A204.1 (cell line): ENCODE measurements at regions not wholly inside any gene's neighbourhood (a gene's known extent, or its start where the extent isn't known, plus 50 kb on each side); places are given as distances from the start of the nearest gene placed in this dataset.
"Not testable (repeated sequence)": the region's sequence is repeated elsewhere in the genome, so short reads cannot be mapped to it uniquely, and the experiment has no call there.

Source experiments
- FAIRE-seq: peaks from 2 replicates; lab custom pipeline; 2012; peaks lifted over from hg19 to GRCh38; lab: Jason Lieb, UNC

DNA sequence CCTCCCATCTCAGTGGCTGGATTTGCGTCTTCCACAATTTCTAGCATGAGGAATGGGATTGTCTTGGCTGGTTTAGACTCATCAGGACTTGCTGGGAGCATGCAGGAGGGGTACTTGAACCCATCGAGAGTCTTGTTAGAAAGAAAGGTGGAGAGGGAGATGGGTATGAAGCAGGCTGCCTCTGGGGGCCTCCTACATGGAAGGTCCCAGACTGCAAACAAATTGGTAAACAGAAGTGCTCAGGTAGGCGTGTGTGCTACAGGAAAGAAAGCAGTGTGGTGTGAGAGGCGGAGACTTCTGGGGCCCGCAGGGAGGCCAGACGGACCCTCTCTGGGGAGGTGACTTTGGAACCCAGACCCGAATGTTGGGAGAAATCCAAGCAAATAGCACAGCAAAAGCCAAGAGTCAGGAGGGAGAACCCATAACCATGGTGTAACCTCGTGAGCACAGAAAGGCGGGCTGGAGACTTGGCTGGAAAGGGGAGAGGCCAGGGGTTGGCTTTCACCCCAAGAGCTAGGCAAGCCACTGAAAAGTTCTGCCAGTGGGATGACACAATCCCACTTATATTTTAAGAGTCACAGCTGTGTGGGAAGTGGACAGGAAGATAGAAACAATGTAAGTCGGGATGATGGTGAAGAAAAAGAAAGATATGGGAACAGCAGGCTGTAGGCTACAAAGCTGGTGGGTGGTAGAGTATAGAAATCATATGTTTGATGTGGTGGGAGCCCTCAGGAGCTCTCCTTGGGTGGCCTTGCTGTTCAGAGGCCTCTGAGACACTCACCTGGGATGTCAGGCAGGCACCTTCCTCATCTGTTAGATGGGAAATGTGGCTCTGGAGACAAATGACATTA is 130.1 kb upstream of the PRR20G start:
- no peak for FAIRE-seq

DNA sequence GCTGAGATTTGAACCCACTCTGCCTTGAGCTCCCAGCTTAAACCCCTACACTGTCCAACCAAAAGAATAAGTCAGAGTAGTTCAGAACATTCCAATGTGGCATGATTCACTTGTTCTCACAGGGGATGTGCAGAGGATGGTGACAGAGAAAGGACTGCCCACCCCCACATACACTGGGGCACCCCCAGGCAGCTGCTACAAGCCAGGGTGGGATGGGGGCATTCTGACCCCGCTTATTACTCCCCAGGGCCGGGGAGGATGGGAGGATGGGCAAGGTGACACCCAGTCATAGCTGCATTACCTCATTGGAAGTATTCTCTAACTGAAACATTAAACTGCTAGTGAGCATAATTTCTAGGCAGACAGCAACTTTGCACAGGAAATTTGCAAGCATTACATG is 126.0 kb upstream of the PRR20G start:
- FAIRE-seq = no peak

GRCh38 chr3:127413318-127413673 is 125.5 kb upstream of the PRR20G start:
- FAIRE-seq = no peak

DNA sequence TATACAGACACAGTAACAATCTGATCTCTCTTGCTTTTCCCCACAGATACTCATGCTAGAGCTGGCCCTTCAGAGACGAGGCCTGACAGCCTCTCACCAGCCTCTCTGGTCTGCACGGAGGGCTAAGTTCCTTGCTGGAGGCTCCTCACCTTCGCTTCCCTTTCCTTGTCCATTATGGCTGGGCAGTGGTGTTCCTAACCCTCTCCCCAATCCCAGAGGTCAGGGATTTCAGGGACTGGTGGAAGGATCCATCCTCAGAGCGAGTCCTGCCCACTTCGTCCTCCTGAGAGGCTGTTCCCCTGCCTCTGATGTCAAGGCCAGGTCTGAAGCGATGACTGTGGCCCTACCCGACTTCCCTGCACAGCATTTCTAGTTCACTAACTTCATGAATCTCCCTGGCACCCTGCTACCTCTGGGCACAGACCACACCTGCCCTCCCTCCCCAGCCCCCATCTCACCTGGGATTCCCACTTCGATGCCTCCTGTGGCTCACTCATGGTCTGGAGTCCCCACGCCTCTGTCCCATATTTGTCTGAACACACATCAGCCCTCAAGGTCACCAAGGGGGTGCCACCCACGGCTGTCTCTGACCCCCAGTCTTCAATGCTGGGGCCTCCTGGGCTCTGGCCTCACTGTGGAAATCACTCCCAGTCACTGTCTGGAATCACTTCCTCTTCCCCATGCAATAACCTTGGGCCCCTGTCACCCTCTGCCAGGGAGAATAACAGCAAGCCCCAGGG is 124.9 kb upstream of the PRR20G start:
- FAIRE-seq = no peak

- not testable (repeated sequence) for FAIRE-seq
These were observed 124.0 kb upstream of the PRR20G start for GRCh38 chr3:127411875-127412274.

GRCh38 chr3:127411083-127411727 is 123.4 kb upstream of the PRR20G start:
- FAIRE-seq = no peak

- no peak for FAIRE-seq
These were observed 122.8 kb upstream of the PRR20G start for GRCh38 chr3:127410678-127411077.

- no peak for FAIRE-seq
These were observed 122.3 kb upstream of the PRR20G start for GRCh38 chr3:127410137-127410488.

DNA sequence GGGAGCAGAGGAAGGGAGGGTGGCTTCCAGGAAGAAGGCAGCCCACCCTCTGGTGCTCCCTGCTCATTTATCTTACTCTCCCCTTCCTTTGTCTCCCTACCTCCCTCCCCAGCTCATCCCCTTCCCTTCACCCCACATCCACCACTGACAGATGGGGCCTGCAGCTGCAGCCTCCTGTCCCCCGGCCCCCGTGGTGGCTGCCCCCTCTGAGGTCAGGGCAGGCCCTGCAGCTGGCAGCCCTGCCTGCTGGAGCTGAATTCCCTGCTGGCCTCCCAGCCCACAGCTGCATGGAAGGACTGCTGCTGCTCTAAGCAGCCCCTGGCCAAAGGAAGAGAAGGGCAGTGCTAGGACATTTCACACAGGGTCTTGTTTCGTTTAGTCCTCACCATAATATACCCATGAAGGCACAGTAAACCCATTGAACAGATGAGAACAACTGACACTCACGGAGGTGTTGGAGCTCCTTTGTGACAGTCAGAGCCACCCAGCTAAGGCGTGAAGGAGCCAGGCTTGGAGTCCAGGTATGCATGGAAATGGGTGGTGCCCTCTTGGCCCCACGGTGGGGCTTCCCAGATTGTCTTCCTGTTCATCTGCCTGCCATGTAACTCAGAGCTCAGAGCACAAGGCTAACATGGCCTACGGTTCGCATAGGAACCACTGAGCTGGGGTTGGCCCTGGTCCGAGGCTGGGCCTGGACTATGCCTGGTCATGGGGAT is 121.7 kb upstream of the PRR20G start:
- FAIRE-seq = no peak

DNA sequence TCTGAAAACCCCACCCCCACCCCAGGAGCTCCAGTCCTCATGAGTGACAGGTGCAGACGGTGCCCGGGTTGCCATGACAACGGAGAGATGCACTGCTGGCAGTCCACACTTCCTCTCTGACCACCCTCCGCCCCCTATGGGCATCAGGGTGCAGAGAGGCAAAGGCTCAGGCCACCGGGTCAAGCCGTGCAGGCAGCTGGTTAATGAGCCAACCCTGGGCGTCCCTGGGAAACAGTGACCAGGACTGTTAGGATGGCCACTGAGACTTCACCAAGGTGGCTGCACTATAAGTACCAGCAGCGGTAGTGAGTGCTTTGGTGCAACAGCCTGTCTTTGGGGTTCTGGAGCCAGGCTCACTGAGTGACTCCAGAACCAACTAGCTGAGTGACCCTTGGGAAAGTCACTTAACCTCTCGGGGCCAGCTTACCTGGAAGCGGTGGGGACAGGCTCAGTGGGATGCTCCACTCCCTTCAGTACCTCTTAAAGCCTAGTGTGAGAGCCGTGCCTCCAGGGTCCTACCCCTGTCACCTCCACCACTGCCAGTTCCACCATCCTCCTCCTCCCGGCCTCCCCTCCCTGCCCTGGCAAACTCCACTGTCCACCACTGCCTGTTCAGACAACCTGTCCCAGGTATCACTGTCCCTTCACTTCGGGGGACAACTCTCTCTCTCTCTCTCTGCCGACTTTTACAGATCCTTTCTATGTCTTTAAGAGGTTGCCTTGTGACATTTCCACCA is 121.0 kb upstream of the PRR20G start:
- no peak for FAIRE-seq

DNA sequence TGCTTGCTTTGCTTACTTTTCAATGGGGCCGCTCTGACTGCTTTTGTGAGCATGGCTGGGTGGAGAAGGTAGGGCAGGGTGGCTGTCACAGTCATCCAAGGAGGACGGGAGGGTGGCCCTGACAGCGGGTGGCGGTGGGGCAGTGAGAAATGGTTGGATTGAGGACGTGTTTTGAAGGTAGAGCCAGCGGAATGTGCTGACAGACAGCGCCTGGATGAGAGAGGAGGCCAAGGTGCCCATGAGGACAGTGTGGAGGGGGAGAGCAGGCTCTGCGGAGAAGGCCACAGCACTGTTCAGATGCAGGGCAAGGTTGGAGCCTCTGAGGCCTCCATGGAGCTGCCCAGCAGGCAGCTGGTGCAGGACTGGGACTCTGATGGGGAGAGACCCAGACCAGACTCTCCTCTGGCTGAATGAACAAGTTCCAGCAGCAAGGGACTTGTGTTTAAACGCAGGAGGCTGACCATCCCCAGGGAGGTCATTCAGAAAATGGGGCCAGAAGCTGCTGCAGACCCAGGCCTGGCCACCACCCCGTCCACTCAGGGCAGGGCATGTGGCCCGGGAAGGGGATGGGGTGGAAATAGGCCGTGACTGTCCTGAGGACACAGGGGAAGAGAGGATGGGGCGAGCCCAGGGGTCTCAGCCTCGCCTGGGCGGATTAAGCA is 120.3 kb upstream of the PRR20G start:
- FAIRE-seq = no peak

- no peak for FAIRE-seq
These were observed 119.4 kb upstream of the PRR20G start for GRCh38 chr3:127407026-127407939.

- no peak for FAIRE-seq
These were observed 118.6 kb upstream of the PRR20G start for GRCh38 chr3:127406309-127407025.

DNA sequence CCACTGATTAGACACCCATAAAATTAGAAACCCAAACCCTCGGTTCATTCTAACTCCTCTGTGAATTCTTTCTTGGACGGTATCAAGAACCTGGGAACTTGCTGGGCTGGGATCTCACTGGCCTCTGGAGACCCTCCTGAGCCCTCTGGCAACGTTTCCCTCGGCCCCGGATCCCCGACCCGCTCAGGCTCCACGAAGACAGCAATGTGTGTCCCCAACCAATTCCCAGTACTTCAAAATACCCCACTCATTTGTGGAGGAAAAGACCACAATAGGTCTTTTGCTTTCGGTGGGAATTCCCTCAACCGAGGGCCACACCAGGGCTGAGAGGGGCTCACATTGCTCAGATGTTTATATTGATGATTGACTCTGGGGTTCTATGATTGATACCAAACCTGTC is 117.9 kb upstream of the PRR20G start:
- no peak for FAIRE-seq

DNA sequence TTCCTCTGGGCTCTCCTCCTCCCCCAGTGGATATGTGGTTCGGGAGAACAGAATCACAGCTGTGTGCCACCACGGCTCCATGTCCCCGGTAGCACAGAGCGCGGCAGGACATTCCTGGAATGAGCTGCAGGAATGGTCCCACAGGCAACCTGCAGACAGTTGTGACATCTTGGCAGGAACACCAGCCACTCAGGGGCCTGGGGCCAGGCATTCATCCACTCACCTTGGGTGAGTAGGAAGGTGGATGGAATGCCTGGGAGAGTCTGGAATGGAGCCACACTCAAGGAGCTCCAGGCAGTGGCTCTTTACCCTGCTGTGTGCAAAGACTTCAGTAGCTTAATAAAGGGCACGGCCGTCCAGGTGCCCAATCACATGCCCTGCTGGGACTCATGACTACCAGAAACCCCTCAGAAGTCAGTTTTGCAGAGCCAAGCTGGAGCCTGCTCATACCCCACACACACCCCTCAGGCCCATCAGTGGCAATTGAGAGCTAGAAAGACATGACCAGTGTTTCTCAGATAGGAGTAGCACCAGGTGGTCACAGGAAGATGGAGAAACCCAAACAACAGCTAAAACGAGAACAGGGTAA is 117.3 kb upstream of the PRR20G start:
- no peak for FAIRE-seq

DNA sequence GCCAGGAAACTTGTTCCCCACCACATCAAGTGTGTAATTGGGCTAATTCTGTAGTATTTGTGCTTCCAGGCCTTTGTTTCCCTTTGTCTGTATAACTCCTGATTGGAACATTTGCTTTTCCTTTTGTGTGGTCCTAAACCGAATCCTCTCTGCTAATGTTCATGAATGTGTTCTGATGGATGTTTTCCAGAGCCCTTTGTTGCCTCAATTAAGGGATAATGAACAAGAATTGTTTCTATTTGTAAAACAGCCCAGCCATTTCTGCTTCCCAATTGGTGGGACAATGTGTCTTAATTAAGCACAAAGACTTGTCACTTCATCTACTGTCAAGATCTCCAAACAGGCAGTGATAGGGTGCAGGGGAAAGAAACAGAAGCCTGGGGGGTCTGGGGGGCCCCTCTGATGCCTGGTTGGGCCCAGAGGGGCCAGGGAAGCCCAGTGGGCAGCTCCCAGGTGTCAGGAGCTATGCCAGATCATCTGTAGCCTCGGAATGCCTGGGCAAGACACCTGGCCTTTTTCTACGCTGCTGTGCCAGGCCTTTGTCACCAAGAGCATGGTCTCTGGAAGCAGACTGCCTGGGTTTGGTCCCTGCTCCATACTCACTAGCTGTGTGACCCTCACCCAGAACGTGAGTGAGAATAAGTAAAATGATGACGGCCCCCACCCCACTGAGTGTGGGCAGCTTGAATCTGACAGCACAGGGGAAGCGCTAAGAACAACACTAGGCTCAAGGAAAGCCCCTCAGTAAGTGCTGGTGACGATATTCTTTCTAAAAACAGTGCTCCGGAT is 116.6 kb upstream of the PRR20G start:
- no peak for FAIRE-seq

DNA sequence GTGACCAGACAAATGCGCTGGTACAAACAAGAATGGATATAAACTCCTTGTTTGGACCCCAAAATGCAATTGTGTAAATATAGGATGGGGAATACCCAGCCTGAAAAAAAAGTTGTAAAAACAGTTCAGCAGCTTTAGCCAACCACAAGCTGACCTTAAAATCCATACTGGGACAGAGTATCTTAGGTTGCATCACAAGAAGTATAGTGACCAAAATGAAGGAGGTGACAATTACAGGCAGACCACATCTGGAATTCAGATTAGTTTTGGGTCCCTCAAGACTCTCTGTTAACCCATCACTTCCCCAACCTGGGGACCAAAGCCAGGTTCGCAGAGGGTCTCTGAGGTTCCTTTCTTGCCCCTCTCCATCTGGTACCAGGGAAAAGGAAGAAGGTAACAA is 115.9 kb upstream of the PRR20G start:
- FAIRE-seq = no peak

DNA sequence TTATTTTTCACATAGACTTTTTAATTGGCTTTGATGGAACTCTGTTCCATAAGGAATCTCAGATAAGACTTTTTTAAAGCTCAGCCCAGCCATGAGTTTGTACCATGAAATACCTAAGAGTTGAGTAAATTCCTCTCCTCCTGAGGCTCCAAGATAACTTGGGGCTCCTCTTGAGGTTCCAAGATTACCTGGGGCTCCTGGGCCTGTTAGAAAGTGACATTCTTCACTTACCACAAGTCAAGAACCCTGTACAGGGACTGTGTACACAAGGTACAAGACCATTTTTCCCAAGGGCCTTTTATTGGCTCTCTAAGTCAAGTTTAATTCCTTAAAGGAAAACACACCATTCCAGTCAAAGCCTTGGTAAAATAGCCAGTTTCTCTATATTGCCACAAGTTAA is 111.3 kb upstream of the PRR20G start:
- FAIRE-seq = no peak
